Femur (tissue), 1 donor: ENCODE measurements at regions not wholly inside any gene's neighbourhood (a gene's known extent, or its start where the extent isn't known, plus 50 kb on each side); places are given as distances from the start of the nearest gene placed in this dataset.

ENCODE experiments used
- DNase-seq: peaks from one replicate; pipeline ENCODE4 v3.0.0-alpha.2; 2017

GRCh38 chr15:29208836-29209235, 60.8 kb downstream of the NSMCE3 start:
- DNase-seq, result no peak

GRCh38 chr15:29208352-29208751, 61.3 kb downstream of the NSMCE3 start:
- peak; percentile 44 for DNase-seq

DNA sequence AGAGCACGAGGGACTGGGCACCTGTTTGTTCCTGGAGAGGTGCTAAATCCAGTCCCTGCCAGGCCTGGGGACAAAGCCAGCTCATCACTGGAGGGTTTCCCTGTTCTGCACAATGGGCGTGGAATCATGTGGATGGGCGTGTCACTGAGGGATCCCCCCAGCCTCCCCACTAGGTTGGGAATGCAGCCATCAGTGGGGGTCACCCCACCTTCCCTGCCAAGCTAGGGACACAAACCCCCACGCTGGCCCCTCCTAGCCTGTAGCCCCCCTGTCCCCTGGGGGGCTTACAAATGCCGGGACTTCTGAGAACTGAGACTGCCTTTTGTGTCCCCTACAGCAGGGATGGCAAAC, 61.9 kb downstream of the NSMCE3 start:
- no peak for DNase-seq

DNA sequence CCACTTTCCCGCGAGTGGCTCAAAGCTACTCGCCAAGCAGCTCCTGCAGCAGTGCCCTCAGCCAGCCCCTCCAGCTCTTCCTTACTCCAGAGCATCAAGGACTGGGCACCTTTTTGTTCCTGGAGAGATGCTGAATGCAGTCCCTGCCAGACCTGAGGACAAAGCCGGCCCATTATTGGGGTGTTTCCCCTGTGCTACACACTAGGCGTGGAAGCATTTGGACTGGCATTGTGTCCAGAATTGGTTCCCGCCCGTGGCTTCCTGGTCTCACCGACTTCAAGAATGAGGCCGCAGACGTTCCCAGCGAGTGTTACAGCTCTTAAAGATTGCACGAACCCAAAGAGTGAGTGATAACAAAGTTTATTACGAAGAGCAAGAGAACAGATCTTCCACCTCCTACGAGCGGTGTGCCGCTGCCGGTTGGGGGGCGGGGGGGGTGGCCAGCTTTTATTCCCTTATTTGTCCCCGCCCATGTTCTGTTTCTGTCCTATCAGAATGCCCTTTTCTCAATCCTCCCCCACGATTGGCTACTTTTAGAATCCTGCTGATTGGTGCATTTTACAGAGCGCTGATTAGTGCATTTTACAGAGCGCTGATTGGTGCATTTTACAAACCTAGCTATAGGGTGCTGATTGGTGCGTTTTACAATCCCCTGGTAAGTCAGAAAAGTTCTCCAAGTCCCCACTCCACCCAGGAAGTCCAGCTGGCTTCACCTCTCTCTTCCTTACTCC, 62.4 kb downstream of the NSMCE3 start:
- DNase-seq, result no peak

- no peak for DNase-seq
Measured at GRCh38 chr15:29205186-29205585, 64.4 kb downstream of the NSMCE3 start.

DNA sequence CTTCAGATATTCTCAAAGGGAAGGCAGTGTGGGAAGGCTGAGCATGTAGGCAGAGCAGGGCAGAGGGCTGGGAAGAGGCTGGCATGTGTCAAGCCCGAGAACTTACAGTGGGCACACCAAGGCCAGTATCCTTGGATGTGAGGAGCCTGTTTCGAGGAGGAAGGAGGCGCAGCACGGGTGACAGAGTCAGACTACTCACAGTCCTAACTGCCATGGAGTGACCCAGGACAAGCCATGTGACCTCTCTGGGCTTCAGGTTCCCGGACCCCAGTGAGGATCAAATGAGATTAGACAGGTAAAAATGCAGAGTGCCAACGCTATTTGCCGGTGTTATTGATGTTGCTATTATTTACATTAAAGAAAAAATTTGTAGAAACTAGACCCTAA, 65.3 kb downstream of the NSMCE3 start:
- no peak for DNase-seq

- no peak for DNase-seq
Measured at GRCh38 chr15:29203718-29204368, 65.8 kb downstream of the NSMCE3 start.

DNA sequence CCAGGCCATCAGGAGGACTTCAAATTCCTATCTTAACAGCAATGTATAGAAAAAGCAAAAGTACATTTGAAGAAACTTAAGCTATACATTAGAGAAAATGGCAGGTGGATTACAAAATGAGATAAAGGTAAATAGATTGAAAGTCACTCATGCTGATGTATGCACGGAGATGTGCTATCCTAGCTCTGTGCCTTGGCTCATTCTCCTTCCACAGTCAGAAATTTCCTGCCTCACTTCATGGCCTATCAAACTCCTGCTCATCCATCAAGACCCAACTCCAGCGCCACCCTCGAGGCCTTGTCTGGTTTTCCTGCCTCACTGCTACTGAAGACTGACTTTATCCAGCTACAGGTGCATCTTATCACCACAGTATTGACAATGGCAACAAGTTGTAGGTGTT, 72.9 kb downstream of the NSMCE3 start:
- DNase-seq, result no peak

- DNase-seq, result no peak
Measured at GRCh38 chr15:29196290-29196689, 73.3 kb downstream of the NSMCE3 start.

- no peak for DNase-seq
Measured at GRCh38 chr15:29194866-29195265, 74.8 kb downstream of the NSMCE3 start.

DNA sequence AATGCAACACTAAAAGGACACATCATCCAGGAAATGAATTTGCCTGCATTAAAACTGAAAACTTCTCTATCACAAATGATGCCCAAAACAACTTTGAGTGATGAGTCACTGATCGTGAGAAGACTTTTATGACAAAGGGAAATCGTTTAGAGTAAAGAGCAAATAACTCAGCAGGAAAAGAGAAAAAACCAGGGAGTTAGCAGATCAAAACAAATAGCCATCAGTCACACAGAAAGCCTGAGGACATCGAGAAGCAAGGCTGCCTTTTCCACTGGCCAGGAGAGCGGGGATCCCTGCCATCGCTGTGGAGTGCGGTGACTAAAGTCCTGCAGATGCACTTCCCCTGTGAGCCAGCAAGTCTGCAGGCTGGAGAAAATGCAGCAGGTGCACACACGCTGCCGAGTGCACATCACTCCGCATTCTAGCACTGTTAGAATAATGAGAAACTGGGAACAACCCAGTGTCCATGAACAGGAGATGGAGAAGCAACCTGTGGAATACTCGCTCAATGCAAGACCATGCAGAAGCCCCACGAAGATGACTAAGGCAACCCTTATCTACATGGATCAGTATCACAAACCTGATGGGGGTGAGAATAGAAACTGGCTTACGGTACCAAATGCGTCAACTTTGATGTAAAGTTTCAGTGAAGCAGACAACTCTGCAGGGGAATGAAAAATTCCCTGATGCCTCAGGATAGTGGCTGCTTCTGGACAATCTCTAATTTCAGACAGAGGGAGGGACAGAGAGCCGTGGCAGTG, 86.4 kb downstream of the NSMCE3 start:
- no peak for DNase-seq

DNA sequence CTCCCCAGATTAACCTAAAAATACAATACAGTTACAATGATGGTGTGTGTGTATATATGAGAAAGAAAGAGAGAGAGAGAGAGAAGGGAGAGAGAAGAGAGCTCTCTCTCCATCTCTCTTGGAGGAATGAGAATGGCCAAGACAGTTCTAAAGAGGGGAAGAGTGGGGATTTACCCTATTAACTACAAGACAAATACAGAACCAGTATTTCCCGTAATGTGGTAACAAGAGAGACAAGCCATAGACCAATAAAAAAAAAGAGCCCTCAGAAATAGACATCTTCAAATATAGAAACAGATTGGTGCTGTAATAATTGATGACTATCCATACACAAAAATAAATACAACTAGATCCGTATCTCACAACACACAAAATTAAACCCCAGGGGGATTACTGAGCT, 87.0 kb downstream of the NSMCE3 start:
- DNase-seq, result no peak

DNA sequence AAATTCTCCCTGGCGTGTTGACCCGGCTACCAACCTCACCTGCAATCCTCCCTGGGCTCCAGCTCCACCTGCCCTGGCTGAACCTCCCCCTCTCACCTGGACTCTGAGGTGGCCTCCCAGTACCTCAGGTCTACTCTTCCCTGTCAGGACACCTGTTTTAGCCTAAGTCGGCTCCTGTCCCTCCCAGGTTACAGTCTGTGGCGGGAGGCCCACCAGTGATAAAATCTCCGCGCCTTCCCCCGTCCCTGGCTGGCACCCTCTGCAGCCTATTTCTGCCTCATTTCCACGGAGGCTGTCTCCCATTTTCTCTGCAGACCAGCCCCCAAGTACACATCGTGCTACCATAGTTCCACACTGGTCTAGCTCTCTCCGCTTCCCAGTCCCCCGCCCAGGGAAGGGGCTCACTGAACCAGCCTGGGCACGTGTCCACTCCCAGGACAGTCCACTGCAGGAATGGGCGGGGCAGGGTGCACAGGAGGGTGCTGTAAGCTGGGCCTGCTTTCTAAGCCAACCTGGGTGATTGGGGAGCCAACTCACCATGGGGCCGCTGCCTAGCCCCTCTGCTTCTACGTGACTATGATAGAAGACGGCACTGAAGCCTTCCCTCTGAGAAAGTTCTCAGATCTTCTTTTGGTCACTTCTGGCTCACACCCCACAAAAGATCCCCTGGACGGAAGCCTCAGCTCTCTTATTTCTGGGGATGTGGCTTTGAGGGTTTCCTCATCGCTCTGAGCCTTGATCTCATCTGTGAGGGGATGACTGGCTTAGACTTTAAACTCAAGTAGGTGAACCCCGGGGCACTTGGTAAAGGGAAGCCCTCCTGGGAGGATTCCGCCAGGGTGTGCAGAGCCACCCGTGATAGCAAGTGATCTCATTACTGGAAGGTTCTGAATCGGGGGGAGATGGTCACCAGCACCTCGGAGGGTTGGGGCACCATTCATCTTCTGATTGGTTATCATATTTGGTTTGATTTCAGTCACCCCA, 96.6 kb downstream of the NSMCE3 start:
- no peak for DNase-seq

DNA sequence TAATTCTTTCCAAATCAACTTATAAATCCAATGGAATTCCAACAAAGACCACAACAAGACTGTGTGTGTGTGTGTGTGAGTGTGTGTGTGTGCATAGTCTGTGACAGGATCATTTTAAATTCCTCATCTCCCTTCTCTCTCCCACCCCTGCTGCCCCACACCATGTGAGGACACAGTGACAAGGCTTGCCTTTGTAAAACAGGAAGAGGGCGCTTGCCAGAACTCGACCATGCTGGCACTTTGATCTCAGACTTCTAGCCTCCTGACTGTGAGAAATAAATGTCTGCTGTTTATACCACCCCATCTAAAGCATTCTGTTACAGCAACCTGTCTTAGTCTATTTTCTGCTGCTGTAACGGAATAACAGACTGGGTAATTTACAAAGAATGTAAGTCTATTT, 99.1 kb downstream of the NSMCE3 start:
- DNase-seq, result no peak
